ENCODE measurements at regions not wholly inside any gene's neighbourhood (a gene's known extent, or its start where the extent isn't known, plus 50 kb on each side); places are given as distances from the start of the nearest gene placed in this dataset.
"Not testable (repeated sequence)": the region's sequence is repeated elsewhere in the genome, so short reads cannot be mapped to it uniquely, and the experiment has no call there.

DNA sequence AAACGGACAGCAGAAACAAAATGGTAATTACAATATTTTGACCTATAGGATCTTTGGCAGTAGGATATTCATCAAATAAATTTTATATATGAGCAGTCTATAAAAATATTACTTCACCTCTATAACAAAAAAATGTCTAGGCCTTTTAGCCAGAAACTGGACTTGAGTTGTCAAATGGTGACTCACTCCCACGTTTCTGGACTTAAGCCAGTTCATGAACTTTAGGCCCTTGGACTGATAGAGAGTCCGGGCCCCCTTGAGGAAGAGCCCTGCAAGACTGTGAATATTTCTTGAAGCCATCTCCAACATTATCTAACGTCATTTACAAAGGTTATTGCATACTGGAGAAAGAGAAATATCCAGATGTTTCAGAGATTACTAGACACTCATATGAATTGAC lies 106.8 kb upstream of the FAM47A start:
- H3K9me3 ChIP-seq (ENCODE audit: insufficient read depth, low read depth, low read length), result no peaks in the 10 kb centered on the region
- no peaks in the 10 kb centered on the region for H3F3A ChIP-seq (ENCODE audit: low read depth)
- H3K36me3 ChIP-seq (ENCODE audit: insufficient read depth, low read length), result no peaks in the 10 kb centered on the region
- H3K79me2 ChIP-seq (ENCODE audit: insufficient read depth, low read length), result no peaks in the 10 kb centered on the region
- no peak overlapping the region for H3K4me3 ChIP-seq (ENCODE audit: low read length, poor library complexity, severe bottlenecking)
- no peaks in the 10 kb centered on the region for H3K9me2 ChIP-seq (replicated peaks; ENCODE audit: low read depth, low read length)
- H3K9ac ChIP-seq (ENCODE audit: low read depth, low read length, poor library complexity, severe bottlenecking), result no peak overlapping the region
- H2AFZ ChIP-seq (ENCODE audit: low read length), result no peak overlapping the region
- H4K20me1 ChIP-seq (ENCODE audit: insufficient read depth, low read length, poor library complexity, severe bottlenecking), result no peaks in the 10 kb centered on the region
- TF ChIP-seq EZH2phosphoT487 (IDR thresholded peaks at IDR 0.05; ENCODE audit: borderline replicate concordance), result no peak
- TF ChIP-seq, protein P1, sequence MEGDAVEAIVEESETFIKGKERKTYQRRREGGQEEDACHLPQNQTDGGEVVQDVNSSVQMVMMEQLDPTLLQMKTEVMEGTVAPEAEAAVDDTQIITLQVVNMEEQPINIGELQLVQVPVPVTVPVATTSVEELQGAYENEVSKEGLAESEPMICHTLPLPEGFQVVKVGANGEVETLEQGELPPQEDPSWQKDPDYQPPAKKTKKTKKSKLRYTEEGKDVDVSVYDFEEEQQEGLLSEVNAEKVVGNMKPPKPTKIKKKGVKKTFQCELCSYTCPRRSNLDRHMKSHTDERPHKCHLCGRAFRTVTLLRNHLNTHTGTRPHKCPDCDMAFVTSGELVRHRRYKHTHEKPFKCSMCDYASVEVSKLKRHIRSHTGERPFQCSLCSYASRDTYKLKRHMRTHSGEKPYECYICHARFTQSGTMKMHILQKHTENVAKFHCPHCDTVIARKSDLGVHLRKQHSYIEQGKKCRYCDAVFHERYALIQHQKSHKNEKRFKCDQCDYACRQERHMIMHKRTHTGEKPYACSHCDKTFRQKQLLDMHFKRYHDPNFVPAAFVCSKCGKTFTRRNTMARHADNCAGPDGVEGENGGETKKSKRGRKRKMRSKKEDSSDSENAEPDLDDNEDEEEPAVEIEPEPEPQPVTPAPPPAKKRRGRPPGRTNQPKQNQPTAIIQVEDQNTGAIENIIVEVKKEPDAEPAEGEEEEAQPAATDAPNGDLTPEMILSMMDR (conservative IDR thresholded peaks at IDR 0.05; ENCODE audit: low read length), result no peak
- H3K4me2 ChIP-seq (ENCODE audit: low read depth, low read length, poor library complexity, severe bottlenecking), result no peak overlapping the region
- H3K4me1 ChIP-seq (ENCODE audit: insufficient read depth, low read length, poor library complexity, severe bottlenecking), result no peaks in the 10 kb centered on the region
- H3K27me3 ChIP-seq (ENCODE audit: insufficient read depth, low read length, poor library complexity, severe bottlenecking), result no peaks in the 10 kb centered on the region

DNA sequence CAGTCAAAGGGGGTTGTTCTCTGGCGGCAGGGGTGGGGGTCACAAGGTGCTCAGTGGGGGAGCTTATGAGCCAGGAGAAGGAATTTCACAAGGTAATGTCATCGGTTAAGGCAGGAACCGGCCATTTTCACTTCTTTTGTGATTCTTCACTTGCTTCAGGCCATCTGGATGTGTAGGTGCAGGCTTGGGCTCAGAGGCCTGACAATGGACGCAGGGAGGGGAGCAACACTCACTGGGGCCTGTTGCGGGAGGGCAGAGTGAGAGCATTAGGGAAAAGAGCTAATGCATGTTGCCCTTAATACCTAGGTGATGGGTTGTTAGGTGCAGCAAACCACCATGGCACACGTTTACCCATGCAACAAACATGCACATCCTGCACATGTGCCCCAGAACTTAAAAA lies 98.0 kb upstream of the FAM47A start:
- H3K27me3 ChIP-seq (ENCODE audit: insufficient read depth, low read length, poor library complexity, severe bottlenecking); H3K4me1 ChIP-seq (ENCODE audit: insufficient read depth, low read length, poor library complexity, severe bottlenecking); H3K9me2 ChIP-seq (replicated peaks; ENCODE audit: low read depth, low read length); H3K79me2 ChIP-seq (ENCODE audit: insufficient read depth, low read length); H3K9ac ChIP-seq (ENCODE audit: low read depth, low read length, poor library complexity, severe bottlenecking); H3F3A ChIP-seq (ENCODE audit: low read depth); H3K4me3 ChIP-seq (ENCODE audit: low read length, poor library complexity, severe bottlenecking); H3K9me3 ChIP-seq (ENCODE audit: insufficient read depth, low read depth, low read length); H4K20me1 ChIP-seq (ENCODE audit: insufficient read depth, low read length, poor library complexity, severe bottlenecking); H3K36me3 ChIP-seq (ENCODE audit: insufficient read depth, low read length); H2AFZ ChIP-seq (ENCODE audit: low read length); H3K4me2 ChIP-seq (ENCODE audit: low read depth, low read length, poor library complexity, severe bottlenecking): not testable (repeated sequence)

DNA sequence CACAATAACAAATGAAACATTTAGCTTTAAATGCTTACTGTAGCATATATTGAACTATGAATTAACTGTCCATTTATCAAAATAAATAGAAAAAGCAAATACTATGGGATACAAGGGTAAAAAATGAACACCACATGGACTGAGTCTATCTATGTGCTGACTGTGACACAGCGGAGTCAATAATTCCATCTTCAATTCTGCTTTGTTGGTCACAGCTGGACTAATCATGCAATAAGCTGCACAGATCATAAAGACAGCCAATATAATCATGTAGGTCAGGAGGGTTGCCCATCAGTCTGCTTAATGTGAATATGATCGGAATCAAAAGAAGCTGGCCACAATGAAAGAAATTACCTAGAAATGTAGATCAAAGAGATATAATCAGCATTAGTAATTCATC lies 95.7 kb upstream of the FAM47A start:
- H2AFZ ChIP-seq (ENCODE audit: low read length), result no peak overlapping the region
- no peaks in the 10 kb centered on the region for H3K36me3 ChIP-seq (ENCODE audit: insufficient read depth, low read length)
- no peak overlapping the region for H3K4me3 ChIP-seq (ENCODE audit: low read length, poor library complexity, severe bottlenecking)
- H4K20me1 ChIP-seq (ENCODE audit: insufficient read depth, low read length, poor library complexity, severe bottlenecking), result no peaks in the 10 kb centered on the region
- no peaks in the 10 kb centered on the region for H3F3A ChIP-seq (ENCODE audit: low read depth)
- no peaks in the 10 kb centered on the region for H3K27me3 ChIP-seq (ENCODE audit: insufficient read depth, low read length, poor library complexity, severe bottlenecking)
- no peaks in the 10 kb centered on the region for H3K9me2 ChIP-seq (replicated peaks; ENCODE audit: low read depth, low read length)
- no peak overlapping the region for H3K9ac ChIP-seq (ENCODE audit: low read depth, low read length, poor library complexity, severe bottlenecking)
- no peaks in the 10 kb centered on the region for H3K79me2 ChIP-seq (ENCODE audit: insufficient read depth, low read length)
- no peak for TF ChIP-seq EZH2phosphoT487 (IDR thresholded peaks at IDR 0.05; ENCODE audit: borderline replicate concordance)
- TF ChIP-seq, protein P1 (conservative IDR thresholded peaks at IDR 0.05; ENCODE audit: low read length), result no peak
- H3K4me2 ChIP-seq (ENCODE audit: low read depth, low read length, poor library complexity, severe bottlenecking), result no peak overlapping the region
- H3K4me1 ChIP-seq (ENCODE audit: insufficient read depth, low read length, poor library complexity, severe bottlenecking), result no peaks in the 10 kb centered on the region
- H3K9me3 ChIP-seq (ENCODE audit: insufficient read depth, low read depth, low read length), result no peaks in the 10 kb centered on the region

DNA sequence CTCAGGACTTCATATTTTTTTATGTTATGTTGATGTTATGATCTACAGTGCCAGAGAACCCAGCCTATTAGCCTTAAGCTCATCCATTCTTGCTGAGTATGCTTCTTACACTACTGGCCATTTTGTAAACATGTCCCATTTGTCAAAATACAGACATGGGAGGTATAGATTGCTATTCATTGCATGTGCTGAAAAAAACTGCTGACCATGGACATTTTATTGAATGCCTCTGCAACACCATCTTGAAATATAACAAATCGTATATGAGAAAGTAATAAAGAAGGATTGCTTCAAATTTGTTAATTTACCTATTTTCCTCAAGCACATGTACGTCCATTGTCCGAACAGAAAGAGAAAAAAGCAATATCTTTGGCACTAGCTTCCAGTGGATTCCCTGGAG lies 91.5 kb upstream of the FAM47A start:
- H3K27me3 ChIP-seq (ENCODE audit: insufficient read depth, low read length, poor library complexity, severe bottlenecking), result no peaks in the 10 kb centered on the region
- no peak overlapping the region for H2AFZ ChIP-seq (ENCODE audit: low read length)
- H3K36me3 ChIP-seq (ENCODE audit: insufficient read depth, low read length), result no peaks in the 10 kb centered on the region
- no peak overlapping the region for H3K4me2 ChIP-seq (ENCODE audit: low read depth, low read length, poor library complexity, severe bottlenecking)
- no peaks in the 10 kb centered on the region for H3F3A ChIP-seq (ENCODE audit: low read depth)
- no peak overlapping the region for H3K4me3 ChIP-seq (ENCODE audit: low read length, poor library complexity, severe bottlenecking)
- H3K9me2 ChIP-seq (replicated peaks; ENCODE audit: low read depth, low read length), result no peaks in the 10 kb centered on the region
- H3K4me1 ChIP-seq (ENCODE audit: insufficient read depth, low read length, poor library complexity, severe bottlenecking), result no peaks in the 10 kb centered on the region
- no peaks in the 10 kb centered on the region for H4K20me1 ChIP-seq (ENCODE audit: insufficient read depth, low read length, poor library complexity, severe bottlenecking)
- no peak for TF ChIP-seq EZH2phosphoT487 (IDR thresholded peaks at IDR 0.05; ENCODE audit: borderline replicate concordance)
- TF ChIP-seq, protein P1 (conservative IDR thresholded peaks at IDR 0.05; ENCODE audit: low read length), result no peak
- no peak overlapping the region for H3K9ac ChIP-seq (ENCODE audit: low read depth, low read length, poor library complexity, severe bottlenecking)
- H3K9me3 ChIP-seq (ENCODE audit: insufficient read depth, low read depth, low read length), result no peaks in the 10 kb centered on the region
- H3K79me2 ChIP-seq (ENCODE audit: insufficient read depth, low read length), result no peaks in the 10 kb centered on the region
